Hepatocyte (in vitro differentiated cells): ENCODE measurements at regions not wholly inside any gene's neighbourhood (a gene's known extent, or its start where the extent isn't known, plus 50 kb on each side); places are given as distances from the start of the nearest gene placed in this dataset.

Source experiments
- DNase-seq: peaks from one replicate; pipeline ENCODE4 v3.0.0-alpha.2; 2016; ENCODE audit warnings: low spot score
- H2AFZ ChIP-seq: fragments of 200-600 bp; sonication (generic); 2 replicates; pipeline ENCODE4 v1.6.0; 2016; ENCODE audit warnings: antibody characterized with exemption, mild to moderate bottlenecking
- H3K27ac ChIP-seq: fragments of 200-600 bp; sonication (generic); 2 replicates; pipeline ENCODE4 v1.5.1; 2016; ENCODE audit warnings: mild to moderate bottlenecking
- H3K27me3 ChIP-seq: fragments of 200-600 bp; sonication (generic); 2 replicates; pipeline ENCODE4 v1.6.1; 2016
- H3K36me3 ChIP-seq: fragments of 200-600 bp; sonication (generic); replicated peaks from 2 replicates; pipeline ENCODE4 v1.5.1; 2016; ENCODE audit warnings: low read depth; ENCODE audit not compliant: insufficient read depth
- H3K4me1 ChIP-seq: fragments of 200-600 bp; sonication (generic); 2 replicates; pipeline ENCODE4 v1.5.1; 2016; ENCODE audit warnings: mild to moderate bottlenecking, moderate library complexity; ENCODE audit not compliant: insufficient read depth
- H3K4me2 ChIP-seq: fragments of 200-600 bp; sonication (generic); 2 replicates; pipeline ENCODE4 v1.6.0; 2016
- H3K4me3 ChIP-seq: fragments of 200-600 bp; sonication (generic); 2 replicates; pipeline ENCODE4 v1.5.1; 2016; ENCODE audit warnings: mild to moderate bottlenecking
- H3K79me2 ChIP-seq: fragments of 200-600 bp; sonication (generic); 2 replicates; pipeline ENCODE4 v1.6.0; 2017; ENCODE audit warnings: mild to moderate bottlenecking
- H3K9me2 ChIP-seq: fragments of 200-600 bp; sonication (generic); replicated peaks from 2 replicates; pipeline ENCODE4 v1.6.0; 2017; ENCODE audit warnings: mild to moderate bottlenecking; ENCODE audit not compliant: insufficient read depth
- H3K9me3 ChIP-seq: fragments of 200-600 bp; sonication (generic); 2 replicates; pipeline ENCODE4 v1.5.1; 2016; ENCODE audit warnings: low read depth, mild to moderate bottlenecking
- H4K20me1 ChIP-seq: fragments of 200-600 bp; sonication (generic); 2 replicates; pipeline ENCODE4 v1.6.0; 2016; ENCODE audit warnings: mild to moderate bottlenecking; ENCODE audit not compliant: insufficient read depth, poor library complexity, severe bottlenecking
- CTCF ChIP-seq: fragments of 200-600 bp; sonication (generic); IDR thresholded peaks from 2 replicates; pipeline ENCODE4 v1.5.1; 2016; ENCODE audit warnings: antibody characterized with exemption, mild to moderate bottlenecking; ENCODE audit not compliant: poor library complexity
- EZH2 ChIP-seq: fragments of 200-600 bp; sonication (generic); IDR thresholded peaks from 2 replicates; pipeline ENCODE4 v1.6.1; 2016; ENCODE audit warnings: antibody characterized with exemption, mild to moderate bottlenecking, borderline replicate concordance
- EZH2phosphoT487 ChIP-seq: fragments of 200-600 bp; sonication (generic); IDR thresholded peaks from one replicate; pipeline ENCODE4 v1.6.1; 2018; ENCODE audit warnings: antibody characterized with exemption, mild to moderate bottlenecking, low read depth, moderate library complexity; ENCODE audit not compliant: unreplicated experiment, severe bottlenecking
- WGBS: methylation state at CpG from one replicate; pipeline ENCODE4 v1.1.6; 2016; ENCODE audit warnings: low lambda C conversion rate; ENCODE audit errors: missing lambda C conversion rate; 5-methylcytosine and 5-hydroxymethylcytosine counted together

GRCh38 chr21:16663436-16663835, 849.4 kb upstream of the CXADR start:
- Histone ChIP-seq H3K9me3 (no peaks in the 10 kb centered on the region), H2AFZ (no peak overlapping the region), H3K79me2 (no peaks in the 10 kb centered on the region), H3K27ac (no peak overlapping the region), H4K20me1 (no peaks in the 10 kb centered on the region), H3K27me3 (no peaks in the 10 kb centered on the region), H3K9me2 (no peaks in the 10 kb centered on the region), H3K4me1 (no peaks in the 10 kb centered on the region), H3K4me2 (no peak overlapping the region), H3K4me3 (no peak overlapping the region), H3K36me3 (no peaks in the 10 kb centered on the region)
- no peak for TF ChIP-seq EZH2
- TF ChIP-seq EZH2phosphoT487 = no peak
- TF ChIP-seq CTCF = no peak
- no peak for DNase-seq
- 69% methylated on average over 2 of the region's 2 CpGs for WGBS

GRCh38 chr21:16667395-16667794, 845.4 kb upstream of the CXADR start:
- no peaks in the 10 kb centered on the region for H3K4me1 ChIP-seq
- H4K20me1 ChIP-seq = no peaks in the 10 kb centered on the region
- TF ChIP-seq CTCF (no peak), EZH2 (no peak), EZH2phosphoT487 (no peak)
- no peak overlapping the region for H3K4me3 ChIP-seq
- no peak for DNase-seq
- no peak overlapping the region for H3K4me2 ChIP-seq
- no peaks in the 10 kb centered on the region for H3K27me3 ChIP-seq
- 82% methylated on average over 2 of the region's 2 CpGs for WGBS
- no peaks in the 10 kb centered on the region for H3K79me2 ChIP-seq
- no peaks in the 10 kb centered on the region for H3K9me2 ChIP-seq
- no peaks in the 10 kb centered on the region for H3K36me3 ChIP-seq
- H3K27ac ChIP-seq = no peak overlapping the region
- H2AFZ ChIP-seq = no peak overlapping the region
- no peaks in the 10 kb centered on the region for H3K9me3 ChIP-seq

- Histone ChIP-seq H3K27me3 (no peaks in the 10 kb centered on the region), H3K4me1 (peaks cover 29% of the 10 kb centered on the region), H3K9me2 (no peaks in the 10 kb centered on the region), H3K27ac (no peak overlapping the region), H3K4me3 (no peak overlapping the region), H4K20me1 (no peaks in the 10 kb centered on the region), H2AFZ (no peak overlapping the region), H3K36me3 (no peaks in the 10 kb centered on the region), H3K79me2 (no peaks in the 10 kb centered on the region), H3K4me2 (no peak overlapping the region), H3K9me3 (no peaks in the 10 kb centered on the region)
- TF ChIP-seq EZH2phosphoT487 (no peak), CTCF (no peak), EZH2 (no peak)
- DNase-seq = no peak
- WGBS = 46% methylated on average over 2 of the region's 2 CpGs
Observed at GRCh38 chr21:16674949-16675348, 837.9 kb upstream of the CXADR start.

GRCh38 chr21:16676391-16676790, 836.5 kb upstream of the CXADR start:
- no peak overlapping the region for H3K4me2 ChIP-seq
- H2AFZ ChIP-seq = no peak overlapping the region
- no peaks in the 10 kb centered on the region for H3K9me2 ChIP-seq
- no peak overlapping the region for H3K4me3 ChIP-seq
- TF ChIP-seq CTCF (no peak), EZH2phosphoT487 (no peak), EZH2 (no peak)
- no peaks in the 10 kb centered on the region for H3K9me3 ChIP-seq
- WGBS = 53% methylated on average over 3 of the region's 3 CpGs
- no peaks in the 10 kb centered on the region for H3K79me2 ChIP-seq
- peak overlapping the region; percentile 56 for H3K27ac ChIP-seq
- H3K4me1 ChIP-seq = peaks cover 29% of the 10 kb centered on the region
- H3K27me3 ChIP-seq = no peaks in the 10 kb centered on the region
- H4K20me1 ChIP-seq = no peaks in the 10 kb centered on the region
- no peak for DNase-seq
- no peaks in the 10 kb centered on the region for H3K36me3 ChIP-seq
